NCI-H2171 (cell line): ENCODE measurements at regions not wholly inside any gene's neighbourhood (a gene's known extent, or its start where the extent isn't known, plus 50 kb on each side); places are given as distances from the start of the nearest gene placed in this dataset.

Experiments used
- DNase-seq: peaks from one replicate; lab custom pipeline; 2025; lab: John Stamatoyannopoulos, UW

DNA sequence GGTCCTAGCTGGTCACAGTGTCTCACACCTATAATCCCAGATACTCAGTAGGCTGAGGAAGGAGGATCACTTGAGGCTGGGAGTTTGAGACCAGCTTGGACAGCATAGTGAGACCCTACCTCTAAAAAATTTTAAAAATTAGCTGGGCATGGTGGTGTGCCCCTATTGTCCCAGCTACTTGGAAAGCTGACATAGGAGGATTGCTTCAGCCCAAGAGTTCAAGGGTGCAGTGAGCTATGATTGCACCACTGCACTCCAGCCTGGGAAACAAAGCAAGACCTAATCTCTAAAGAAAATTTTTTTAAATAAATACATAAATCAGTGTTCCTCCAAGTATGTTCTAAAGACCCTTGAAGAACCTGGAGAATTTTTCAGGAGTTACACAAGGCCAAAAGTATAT, 50.6 kb upstream of the GNAO1 start:
- DNase-seq = no peak

DNA sequence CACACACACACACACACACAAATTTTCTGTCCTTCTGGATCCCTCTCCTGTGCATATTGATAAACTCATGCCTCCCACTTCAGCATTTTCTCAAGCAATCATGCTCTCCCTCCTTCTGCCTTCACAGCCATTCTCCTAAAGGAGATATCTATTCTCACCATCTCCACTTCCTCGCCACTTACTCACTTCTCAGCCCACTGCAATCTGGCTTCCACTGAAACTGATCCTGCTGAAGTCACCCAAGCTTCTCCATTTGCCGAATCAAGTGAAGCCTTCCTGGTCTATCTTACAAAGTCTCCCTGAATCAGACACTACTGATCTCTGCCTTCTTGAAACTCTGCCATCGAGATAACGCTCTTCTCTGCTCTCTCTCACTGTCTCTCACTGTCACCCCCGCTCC, 54.0 kb upstream of the GNAO1 start:
- no peak for DNase-seq

DNA sequence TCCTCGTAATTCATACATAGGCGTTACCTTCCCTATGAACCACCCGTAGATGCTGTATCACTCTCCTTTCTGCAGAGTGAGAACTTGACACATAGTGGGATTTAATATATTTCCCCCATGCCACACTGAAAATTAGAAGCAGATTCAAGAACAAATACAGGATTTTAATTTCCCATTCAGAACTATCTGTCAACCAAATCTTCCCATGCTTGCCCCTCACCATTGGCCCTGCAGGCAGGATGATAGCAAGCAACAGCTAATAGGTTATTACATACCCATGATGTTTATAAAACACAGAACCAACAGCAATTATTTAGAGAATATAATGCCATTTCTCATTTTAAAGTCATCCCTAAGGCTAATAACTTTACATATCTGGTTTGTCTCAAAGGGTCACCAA, 55.0 kb upstream of the GNAO1 start:
- no peak for DNase-seq

DNA sequence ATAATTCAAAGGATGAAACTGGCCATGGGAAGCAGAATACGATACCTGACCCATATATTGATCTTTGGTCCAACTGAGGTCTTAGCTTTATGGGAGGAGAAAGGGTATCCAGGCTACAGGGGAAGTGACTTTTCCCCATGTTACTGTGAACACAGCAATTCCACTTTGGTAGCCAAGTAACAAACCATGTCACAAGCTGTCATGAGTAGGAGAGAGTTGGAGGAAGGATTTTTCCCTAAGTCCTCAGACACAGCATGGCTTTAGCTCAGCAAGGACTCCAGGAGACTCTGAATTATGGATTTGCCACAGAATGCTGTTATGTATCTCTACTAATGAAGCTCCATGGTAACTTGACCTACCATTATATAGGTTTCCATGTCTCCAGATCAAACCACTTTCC, 56.5 kb upstream of the GNAO1 start:
- no peak for DNase-seq

DNA sequence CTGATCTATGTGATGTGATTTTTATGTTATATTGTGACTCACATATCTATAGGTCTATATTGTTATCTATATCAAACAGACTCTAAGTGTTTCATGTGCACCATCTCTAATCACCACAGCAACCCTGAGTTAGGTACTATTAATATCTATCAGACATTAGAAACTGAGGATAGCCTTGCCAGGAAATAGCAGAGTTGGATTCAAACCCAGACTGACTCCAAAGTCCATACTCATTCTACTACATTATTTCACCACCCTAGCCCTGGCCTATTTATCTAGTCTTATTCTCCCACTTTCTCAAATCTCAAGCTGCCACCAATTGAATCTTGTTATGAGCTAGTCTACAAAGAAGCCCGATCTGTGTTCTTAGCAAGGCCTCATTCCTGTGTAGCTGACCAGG, 65.4 kb upstream of the GNAO1 start:
- no peak for DNase-seq

DNA sequence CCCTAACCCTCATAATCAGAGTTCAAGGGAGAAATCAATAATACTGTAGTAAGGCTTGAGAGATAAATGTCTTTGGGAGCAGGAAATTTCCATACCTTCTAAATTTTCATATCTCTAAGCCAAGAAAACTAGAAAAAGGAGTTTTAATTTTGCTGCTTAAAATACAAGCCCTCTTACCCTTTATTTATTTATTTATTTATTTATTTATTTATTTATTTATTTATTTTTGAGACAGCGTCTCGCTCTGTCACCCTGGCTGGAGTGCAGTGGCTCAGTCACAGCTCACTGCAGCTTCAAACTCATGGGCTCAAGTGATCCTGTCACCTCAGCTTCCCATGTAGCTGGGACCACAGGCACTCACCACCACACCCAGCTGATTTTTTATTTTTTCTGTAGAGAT, 69.0 kb upstream of the GNAO1 start:
- DNase-seq = no peak

DNA sequence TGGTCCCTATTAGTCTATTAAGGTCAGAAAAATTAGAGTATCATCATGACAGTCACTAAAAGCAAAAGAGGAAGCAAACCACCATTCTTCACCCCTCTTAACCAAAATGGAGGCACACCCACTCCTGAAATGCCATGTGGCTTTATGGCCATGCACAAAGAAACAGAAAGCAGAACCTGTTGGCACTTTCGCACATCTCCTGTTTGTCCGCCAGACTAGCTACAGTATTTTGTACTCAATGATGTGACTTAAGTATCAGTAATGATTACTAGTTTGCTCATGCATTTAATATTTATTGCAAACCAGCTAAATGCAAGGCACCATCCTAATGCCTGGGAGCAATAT, 70.2 kb upstream of the GNAO1 start:
- DNase-seq = no peak

DNA sequence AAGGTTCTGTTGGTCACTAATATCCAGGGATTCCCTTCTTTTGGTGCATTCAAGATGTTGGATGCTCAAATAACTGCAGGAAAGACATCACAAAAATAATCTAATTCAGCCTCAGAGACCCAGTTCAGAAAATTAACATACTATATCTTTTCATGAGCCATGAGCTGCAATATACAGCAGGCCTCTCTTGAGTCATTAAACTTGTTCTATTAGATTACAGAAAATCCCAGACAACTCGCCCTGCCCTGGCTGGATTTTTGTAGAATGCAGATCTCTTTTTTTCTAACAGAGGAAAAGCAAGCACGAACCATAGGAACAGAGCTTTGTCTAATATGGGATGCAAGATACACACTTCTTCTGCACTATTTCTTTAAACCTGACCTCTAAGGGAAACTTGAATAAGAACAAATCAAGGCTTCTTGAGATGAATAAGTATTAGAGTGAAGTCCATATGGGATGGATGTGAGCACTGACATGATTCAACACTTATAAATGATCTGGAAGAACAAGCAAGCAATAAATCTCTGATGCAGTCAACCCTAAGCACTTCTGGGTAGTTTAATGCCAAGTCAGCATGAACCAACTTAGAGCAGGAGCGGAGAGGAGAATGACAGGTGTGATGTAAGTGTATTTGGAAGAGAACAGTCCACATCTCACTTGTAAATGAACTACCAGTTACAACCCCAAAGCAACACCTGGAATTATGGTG, 70.7 kb upstream of the GNAO1 start:
- no peak for DNase-seq

DNA sequence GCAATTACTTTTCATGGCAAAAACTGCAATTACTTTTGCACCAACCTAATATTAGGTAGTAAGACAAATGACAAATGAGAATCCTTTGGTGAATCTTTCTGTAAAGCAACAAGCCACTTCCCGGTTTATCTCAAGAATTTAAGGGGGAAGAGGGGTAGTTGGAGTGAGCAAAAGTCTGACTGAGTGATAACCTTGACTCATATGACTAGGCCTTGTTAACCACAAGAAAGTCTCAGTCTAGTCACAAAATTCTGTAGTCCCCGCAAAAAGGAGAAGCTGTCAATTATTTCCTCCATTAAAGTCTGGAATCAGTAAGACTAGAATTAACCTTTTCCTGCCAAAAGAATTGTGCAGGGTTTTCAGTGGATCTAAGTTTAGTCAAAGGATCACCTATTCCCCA, 72.2 kb upstream of the GNAO1 start:
- no peak for DNase-seq

DNA sequence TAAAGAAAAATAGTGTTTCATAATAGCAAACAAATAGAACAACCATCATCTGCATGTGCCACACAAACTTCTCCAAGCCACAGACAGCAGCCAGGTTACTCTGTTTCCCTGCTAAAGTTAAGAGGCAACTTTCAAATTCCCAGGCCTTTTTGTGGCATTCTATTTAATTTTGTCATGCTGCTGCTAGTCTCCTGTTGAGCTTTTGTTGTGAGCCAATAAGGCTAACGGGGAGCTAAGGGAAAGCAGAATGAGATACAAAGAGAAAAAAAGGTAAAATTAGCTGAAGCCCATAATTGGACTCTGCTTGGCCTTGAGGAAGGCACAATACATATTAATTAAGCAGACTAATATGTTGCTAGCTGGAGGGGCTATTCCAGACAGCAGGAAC, 74.7 kb upstream of the GNAO1 start:
- no peak for DNase-seq

DNA sequence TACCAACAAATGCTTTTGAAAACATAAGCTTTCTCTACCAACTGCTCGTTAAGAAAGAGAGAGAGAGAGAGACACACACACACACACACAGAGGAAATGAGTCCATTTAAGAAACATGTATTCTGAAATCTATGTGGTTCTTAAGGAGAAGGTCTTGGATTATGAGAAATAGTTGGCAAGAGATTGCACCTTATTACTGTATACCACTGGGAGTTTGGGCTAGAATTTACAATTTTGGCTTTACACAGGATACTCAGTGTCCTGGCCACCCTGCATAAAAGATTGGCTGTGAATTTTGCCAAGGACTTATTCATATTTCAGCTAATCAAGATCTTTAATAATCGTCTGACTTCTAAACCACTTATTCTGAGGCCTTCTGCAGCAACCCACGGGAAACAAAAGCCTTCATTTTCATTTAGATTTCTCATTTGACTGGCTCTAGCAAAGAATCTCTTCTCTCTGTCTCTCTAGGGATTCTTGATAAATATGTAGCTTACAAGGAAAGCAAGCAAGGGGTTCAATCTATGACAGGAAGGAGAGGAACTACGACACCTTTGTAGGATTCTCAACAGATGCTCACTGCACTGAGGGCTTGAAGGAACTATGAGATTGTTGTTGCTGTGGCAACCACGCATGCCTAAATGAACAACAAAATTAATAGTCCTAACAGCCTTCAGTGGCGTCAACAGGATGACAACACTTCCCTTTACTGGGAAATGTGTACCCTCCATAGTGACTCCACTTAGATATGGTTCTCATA, 75.3 kb upstream of the GNAO1 start:
- peak; percentile 58 for DNase-seq

DNA sequence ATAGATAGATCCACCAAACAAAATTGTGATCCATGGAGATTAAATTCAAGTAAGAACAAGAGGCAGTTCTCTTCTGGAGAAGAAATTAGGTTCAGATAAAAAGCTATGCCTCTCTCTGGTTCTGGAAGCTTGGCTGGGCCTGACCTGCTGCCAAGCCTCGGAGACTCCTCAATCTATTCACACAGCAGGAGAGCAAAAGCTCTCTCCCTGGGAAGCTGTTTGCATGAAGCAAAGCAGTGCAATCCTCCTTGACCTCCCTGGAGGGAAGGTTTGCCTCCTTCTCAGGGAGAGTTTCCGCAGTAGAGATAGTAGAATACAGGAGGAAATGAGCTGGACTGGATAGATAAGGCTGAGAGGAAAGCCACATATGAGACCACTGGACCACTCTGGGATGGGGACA, 78.1 kb upstream of the GNAO1 start:
- no peak for DNase-seq

DNA sequence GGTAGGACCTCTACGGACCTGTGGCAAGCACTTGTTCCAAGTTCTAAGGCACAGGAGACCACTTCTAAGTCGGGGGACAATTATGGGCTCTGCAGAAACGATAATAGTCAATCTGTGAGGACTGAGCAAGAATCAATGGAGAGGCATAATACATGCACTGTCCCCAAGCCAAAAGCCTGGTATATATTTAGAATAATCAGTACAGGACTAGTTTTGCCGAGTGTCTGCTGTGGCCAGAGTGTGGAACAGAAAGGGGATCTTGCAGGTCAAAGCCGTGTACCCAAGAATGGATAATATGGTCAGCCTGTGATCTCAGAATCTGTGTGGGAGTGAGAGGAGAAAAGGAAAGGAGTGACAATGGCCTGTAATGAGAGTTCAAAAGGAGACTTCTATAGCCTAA, 80.2 kb upstream of the GNAO1 start:
- DNase-seq = no peak

DNA sequence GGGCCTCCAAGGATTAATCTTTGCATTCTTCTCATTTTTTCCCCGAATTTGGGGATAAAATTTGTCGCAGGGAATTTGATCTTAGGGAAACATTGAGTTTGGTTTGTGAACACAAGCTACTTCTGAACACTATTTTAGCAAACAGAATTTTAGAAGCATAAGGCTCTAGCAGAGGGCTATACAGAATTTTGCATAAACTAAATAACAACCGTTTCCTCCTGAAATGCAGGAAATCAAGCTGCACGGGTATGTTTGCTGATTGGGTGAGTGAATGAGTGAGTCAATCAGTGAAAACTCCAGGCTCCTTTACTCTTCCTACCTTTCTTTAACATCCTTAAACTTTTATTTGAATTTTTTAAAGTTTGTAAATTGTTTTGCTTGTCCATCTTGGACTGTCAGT, 81.3 kb upstream of the GNAO1 start:
- no peak for DNase-seq

DNA sequence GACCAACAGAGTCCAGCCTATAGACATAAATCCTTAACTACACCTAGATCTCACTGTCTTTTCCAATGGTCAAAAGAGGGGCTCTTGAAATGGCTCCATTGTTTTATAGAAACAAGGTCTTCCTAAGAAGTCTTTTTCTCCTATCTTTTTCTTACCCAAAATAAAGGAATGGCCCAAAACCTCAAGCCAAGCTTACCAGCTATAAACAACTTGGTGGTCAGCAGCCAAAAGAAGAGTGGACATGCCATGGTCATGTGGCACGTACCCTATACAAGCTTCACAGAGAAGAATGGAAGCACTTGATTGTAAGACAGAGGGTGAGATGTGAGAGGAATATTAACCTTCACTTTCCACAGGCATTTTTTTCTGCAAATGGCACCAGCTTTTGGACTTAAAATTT, 82.1 kb upstream of the GNAO1 start:
- no peak for DNase-seq

DNA sequence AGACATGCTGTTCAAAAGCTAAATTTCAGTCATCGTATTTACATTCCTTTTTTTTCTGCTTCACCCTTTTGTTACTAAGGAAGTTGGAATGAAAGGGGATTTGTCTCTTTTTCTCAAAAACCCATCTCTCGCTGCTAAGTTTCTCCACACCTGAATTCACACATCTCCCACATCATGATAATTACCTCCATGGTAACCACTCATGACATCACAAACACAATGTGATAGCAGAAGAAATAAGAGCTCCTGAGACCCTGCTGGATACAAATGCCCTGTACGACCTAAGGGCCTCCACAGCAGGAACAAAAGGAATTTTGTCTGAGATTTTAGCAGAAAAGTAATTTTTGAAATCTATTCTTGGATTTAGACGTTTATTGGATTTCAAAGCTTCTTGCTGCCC, 82.6 kb upstream of the GNAO1 start:
- DNase-seq = peak; percentile 29

DNA sequence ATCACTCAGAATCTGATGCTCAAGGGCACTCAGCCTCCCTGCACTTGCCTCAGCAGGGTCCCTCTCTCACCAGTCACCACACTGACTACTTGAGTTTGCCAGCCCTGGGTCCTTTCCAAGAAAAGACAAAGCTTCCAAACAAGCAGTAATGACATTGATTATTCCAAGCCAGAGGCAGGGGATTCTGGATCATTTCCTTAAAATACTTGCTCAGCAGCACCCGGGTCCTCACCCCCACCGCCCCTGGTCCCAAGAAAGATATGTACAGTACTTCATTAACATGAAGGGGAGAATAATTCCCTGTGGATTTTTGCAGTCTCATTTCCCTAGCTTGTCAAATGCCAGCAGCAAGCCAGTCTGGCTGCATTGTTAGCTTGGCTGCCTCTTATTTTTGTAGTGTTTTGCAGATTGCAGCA, 83.2 kb upstream of the GNAO1 start:
- peak; percentile 59 for DNase-seq

DNA sequence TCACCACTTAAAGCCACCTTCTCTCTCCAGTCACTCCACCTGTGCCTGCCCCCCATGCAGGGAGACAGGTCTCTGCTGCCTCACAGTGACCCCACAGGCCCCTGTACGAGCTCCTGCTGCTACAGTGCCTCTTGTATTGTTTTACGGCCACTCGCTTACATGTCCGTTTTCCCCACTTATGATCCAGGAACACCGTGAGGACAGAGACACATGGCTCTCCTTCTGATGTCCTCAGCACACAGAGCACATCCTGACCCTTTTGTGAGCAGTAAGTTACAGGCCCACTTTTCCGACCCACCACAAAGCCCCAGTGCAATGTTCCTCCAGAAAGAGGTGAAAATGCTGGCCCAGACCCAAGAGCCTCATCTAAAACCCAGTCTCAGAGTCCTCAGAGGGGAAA, 84.8 kb upstream of the GNAO1 start:
- no peak for DNase-seq

DNA sequence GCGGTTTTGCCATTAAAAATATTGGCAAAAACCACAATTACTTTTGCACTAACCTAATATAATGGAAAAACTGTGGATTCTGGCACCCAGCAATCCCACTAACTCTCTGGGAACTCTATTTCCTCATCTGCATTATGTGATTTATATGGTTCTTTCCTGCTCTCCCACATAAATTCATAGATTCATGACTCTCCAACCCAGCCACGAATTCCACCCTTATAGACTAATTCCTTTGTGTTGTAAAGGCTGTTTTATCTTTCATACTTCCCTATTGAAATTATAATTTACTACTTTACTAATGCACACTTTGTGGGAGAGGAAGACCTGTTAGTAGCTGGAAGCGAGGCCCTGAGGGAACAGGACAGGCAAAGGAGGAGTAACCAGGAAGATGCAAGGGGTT, 88.4 kb upstream of the GNAO1 start:
- no peak for DNase-seq

DNA sequence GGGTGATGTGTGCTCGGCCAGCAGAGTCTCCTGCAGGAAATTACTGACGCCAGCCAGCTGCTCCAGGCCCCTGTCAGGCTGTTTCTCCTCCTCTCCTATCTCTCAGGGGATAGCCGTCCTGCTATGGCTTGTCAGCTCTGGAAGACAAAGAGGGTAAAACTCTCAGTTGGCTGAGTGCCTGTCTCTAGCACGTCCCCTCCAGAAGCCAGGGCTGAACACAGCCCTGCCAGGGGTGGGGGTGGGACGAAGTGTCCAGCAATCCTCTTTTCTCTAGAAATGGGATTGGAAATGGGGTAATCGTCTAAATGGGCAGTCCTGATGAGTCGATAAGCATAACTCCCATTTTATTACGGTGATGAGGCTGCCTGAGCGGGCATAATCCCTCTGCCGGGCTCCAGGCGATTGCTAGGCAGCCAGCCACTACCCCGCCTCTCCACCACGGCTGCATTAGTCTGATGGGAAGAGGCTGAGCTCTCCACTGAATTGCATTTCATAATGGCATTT, 89.1 kb upstream of the GNAO1 start:
- peak; percentile 91 for DNase-seq

DNA sequence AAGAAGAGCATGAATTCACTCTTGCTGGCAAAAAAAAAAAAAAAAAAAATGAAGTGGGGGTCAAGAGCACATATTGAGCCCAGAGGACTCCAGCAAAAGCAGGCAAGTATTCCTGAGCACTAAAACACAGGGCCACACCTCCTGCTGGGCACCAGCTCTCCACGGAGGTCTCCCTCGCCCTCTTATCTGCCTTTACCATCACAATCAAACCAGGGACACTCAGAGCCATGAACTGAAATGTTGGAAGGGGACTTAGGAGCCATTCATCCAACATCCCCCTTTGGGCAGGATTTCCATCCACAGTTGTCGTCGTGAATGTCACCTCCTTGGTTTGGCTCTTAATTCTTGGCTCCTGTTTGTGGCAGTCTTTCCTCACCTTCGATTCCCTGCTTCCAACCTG, 89.8 kb upstream of the GNAO1 start:
- DNase-seq = no peak

DNA sequence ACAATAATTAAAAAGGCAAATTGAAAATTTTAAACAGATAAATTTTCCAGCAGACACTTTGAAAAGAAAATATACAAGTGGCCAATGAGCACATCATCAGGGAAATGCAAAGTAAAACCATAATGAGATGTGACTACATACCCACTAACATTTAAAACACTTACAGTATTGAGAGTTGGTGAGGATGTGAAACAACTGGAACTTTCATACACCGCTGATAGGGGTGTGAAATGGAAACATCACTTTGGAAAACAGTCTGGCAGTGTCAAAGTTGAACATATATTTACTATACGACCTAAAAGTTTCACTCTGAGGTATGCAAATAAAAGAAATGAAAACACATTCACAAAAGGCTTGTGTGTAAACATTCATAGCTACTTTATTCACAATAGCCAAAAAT, 94.0 kb upstream of the GNAO1 start:
- DNase-seq = no peak

DNA sequence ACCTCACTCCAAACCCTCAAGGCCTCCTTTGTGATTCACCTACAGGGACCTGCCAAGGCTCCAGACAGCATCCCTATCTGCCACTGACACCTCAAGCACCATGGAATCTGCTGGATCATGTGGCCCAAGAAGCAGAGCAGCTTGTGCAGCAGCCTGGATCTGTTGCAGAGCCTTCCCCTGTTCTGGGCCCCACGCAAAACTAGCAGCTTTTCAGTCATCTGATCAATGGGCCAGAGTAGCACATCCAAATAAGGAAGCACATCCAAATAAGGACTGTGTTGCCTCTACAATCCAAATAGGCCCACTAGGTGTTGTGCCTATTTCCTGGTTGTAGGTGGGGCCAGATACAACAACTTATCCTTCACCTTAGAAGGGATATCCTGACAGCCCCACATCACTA, 97.1 kb upstream of the GNAO1 start:
- no peak for DNase-seq

DNA sequence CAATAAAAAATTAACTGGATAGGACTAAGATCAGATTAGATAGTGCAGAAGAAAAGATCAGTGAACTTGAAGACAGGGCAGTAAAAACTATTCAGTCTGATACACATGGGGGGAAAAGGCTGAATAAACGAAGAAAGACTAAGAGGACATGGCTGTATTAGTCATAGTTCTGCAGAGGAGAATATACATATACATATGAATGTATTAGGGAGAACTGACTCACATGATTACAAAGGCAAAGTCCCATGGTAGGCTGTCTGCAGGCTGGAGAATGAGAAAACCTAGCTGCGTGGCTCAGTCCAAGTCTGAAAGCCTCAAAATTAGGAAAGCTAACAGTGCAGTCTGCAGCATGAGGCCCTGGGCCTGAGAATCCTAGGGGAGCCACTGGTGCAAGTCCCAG, 98.2 kb upstream of the GNAO1 start:
- no peak for DNase-seq
